MM.1S (cell line): ENCODE measurements at regions not wholly inside any gene's neighbourhood (a gene's known extent, or its start where the extent isn't known, plus 50 kb on each side); places are given as distances from the start of the nearest gene placed in this dataset.
A peak's percentile ranks its signal among the peaks of the same experiment; 100 is the strongest.

ENCODE experiments used
- DNase-seq: peaks from one replicate; pipeline ENCODE4 v3.0.0-alpha.2; 2015
- H2AFZ ChIP-seq: fragments of 300-600 bp; sonication (generic); 2 replicates; pipeline ENCODE4 v1.6.0; 2016; ENCODE audit warnings: antibody characterized with exemption, low read length
- H3F3A ChIP-seq: fragments of 300-600 bp; sonication (generic); 2 replicates; pipeline ENCODE4 v1.6.1; 2016; ENCODE audit warnings: mild to moderate bottlenecking, antibody characterized with exemption, low read length, moderate library complexity, mixed read lengths; ENCODE audit not compliant: insufficient read depth
- H3K27ac ChIP-seq: fragments of 300-600 bp; sonication (generic); 2 replicates; pipeline ENCODE4 v1.5.1; 2016; ENCODE audit warnings: mild to moderate bottlenecking, low read length
- H3K27me3 ChIP-seq: fragments of 300-600 bp; sonication (generic); replicated peaks from 2 replicates; pipeline ENCODE4 v1.6.0; 2016; ENCODE audit warnings: low read length; ENCODE audit not compliant: insufficient read depth
- H3K36me3 ChIP-seq: fragments of 300-600 bp; sonication (generic); replicated peaks from 2 replicates; pipeline ENCODE4 v1.6.1; 2016; ENCODE audit warnings: mild to moderate bottlenecking, low read length, mixed read lengths; ENCODE audit not compliant: insufficient read depth
- H3K4me1 ChIP-seq: fragments of 300-600 bp; sonication (generic); 2 replicates; pipeline ENCODE4 v1.6.1; 2016; ENCODE audit warnings: low read length, mixed read lengths
- H3K4me2 ChIP-seq: fragments of 300-600 bp; sonication (generic); 2 replicates; pipeline ENCODE4 v1.6.0; 2016; ENCODE audit warnings: low read depth, low read length
- H3K4me3 ChIP-seq: fragments of 300-600 bp; sonication (generic); 2 replicates; pipeline ENCODE4 v1.5.1; 2016; ENCODE audit warnings: low read length, mixed read lengths
- H3K79me2 ChIP-seq: fragments of 300-600 bp; sonication (generic); 2 replicates; pipeline ENCODE4 v1.6.1; 2016; ENCODE audit warnings: mixed run types, low read length, mixed read lengths
- H3K9ac ChIP-seq: fragments of 300-600 bp; sonication (generic); 2 replicates; pipeline ENCODE4 v1.6.1; 2016; ENCODE audit warnings: low read length, mixed read lengths
- H3K9me2 ChIP-seq: fragments of 300-600 bp; sonication (generic); replicated peaks from 2 replicates; pipeline ENCODE4 v1.6.1; 2016; ENCODE audit warnings: mild to moderate bottlenecking, low read length, mixed read lengths; ENCODE audit not compliant: insufficient read depth
- H3K9me3 ChIP-seq: fragments of 300-600 bp; sonication (generic); replicated peaks from 2 replicates; pipeline ENCODE4 v1.6.1; 2016; ENCODE audit warnings: mild to moderate bottlenecking, low read length, mixed read lengths; ENCODE audit not compliant: insufficient read depth
- H4K20me1 ChIP-seq: fragments of 300-600 bp; sonication (generic); 2 replicates; pipeline ENCODE4 v1.6.1; 2016; ENCODE audit warnings: mild to moderate bottlenecking, low read length, moderate library complexity, mixed read lengths; ENCODE audit not compliant: insufficient read depth
- CTCF ChIP-seq: fragments of 300-600 bp; sonication (generic); IDR thresholded peaks from 2 replicates; pipeline ENCODE4 v1.5.1; 2016; ENCODE audit warnings: antibody characterized with exemption, low read length, mixed read lengths
- EZH2 ChIP-seq: fragments of 300-600 bp; sonication (generic); optimal IDR thresholded peaks from 2 replicates; pipeline ENCODE3; 2017; ENCODE audit warnings: low read depth, mild to moderate bottlenecking, antibody characterized with exemption, low read length, mixed read lengths
- EZH2phosphoT487 ChIP-seq: fragments of 300-600 bp; sonication (generic); IDR thresholded peaks from 2 replicates; pipeline ENCODE4 v1.6.1; 2018; ENCODE audit warnings: antibody characterized with exemption, low read length

- H3K9me2 ChIP-seq = no peaks in the 10 kb centered on the region
Measured at GRCh38 chr7:25572423-25572822, 344.1 kb upstream of the NPVF start.

GRCh38 chr7:25574828-25575227 is 346.5 kb upstream of the NPVF start:
- H3K9me3 ChIP-seq = no peaks in the 10 kb centered on the region
- peaks cover 7% of the 10 kb centered on the region; the same call in 1 of the 2 replicates for H3F3A ChIP-seq
- no peaks in the 10 kb centered on the region for H3K79me2 ChIP-seq
- no peak for TF ChIP-seq EZH2phosphoT487
- no peak for TF ChIP-seq CTCF
- TF ChIP-seq EZH2 = no peak
- H2AFZ ChIP-seq = no peak overlapping the region
- DNase-seq = no peak
- peaks cover 13% of the 10 kb centered on the region; the same call in 1 of the 2 replicates for H3K4me1 ChIP-seq
- no peak overlapping the region for H3K4me3 ChIP-seq
- H3K27me3 ChIP-seq = no peaks in the 10 kb centered on the region
- no peak overlapping the region for H3K9ac ChIP-seq
- H3K9me2 ChIP-seq = no peaks in the 10 kb centered on the region
- H3K4me2 ChIP-seq = no peak overlapping the region
- H3K27ac ChIP-seq = no peak overlapping the region
- H3K36me3 ChIP-seq = no peaks in the 10 kb centered on the region
- H4K20me1 ChIP-seq = no peaks in the 10 kb centered on the region

More at GRCh38 chr7:25572423-25572822, 344.1 kb upstream of the NPVF start:
- Histone ChIP-seq H3K9ac (no peak overlapping the region), H3F3A (no peaks in the 10 kb centered on the region), H3K27me3 (no peaks in the 10 kb centered on the region), H3K27ac (no peak overlapping the region), H3K4me2 (no peak overlapping the region), H4K20me1 (no peaks in the 10 kb centered on the region), H3K79me2 (no peaks in the 10 kb centered on the region), H3K36me3 (no peaks in the 10 kb centered on the region), H3K4me1 (0 out of 2 replicates have a peak, but pooled peaks cover 4% of the 10 kb centered on the region), H3K9me3 (no peaks in the 10 kb centered on the region), H2AFZ (no peak overlapping the region), H3K4me3 (no peak overlapping the region)
- peak; percentile 26 for DNase-seq
- TF ChIP-seq EZH2phosphoT487 (no peak), CTCF (no peak), EZH2 (no peak)

GRCh38 chr7:25575634-25576033 is 347.3 kb upstream of the NPVF start:
- TF ChIP-seq CTCF = no peak
- no peak for TF ChIP-seq EZH2
- no peak for TF ChIP-seq EZH2phosphoT487
- H3K9ac ChIP-seq = no peak overlapping the region

More at GRCh38 chr7:25575634-25576033, 347.3 kb upstream of the NPVF start:
- Histone ChIP-seq H4K20me1 (no peaks in the 10 kb centered on the region), H3K4me2 (no peak overlapping the region), H3K4me1 (peaks cover 15% of the 10 kb centered on the region; the same call in 1 of the 2 replicates), H3F3A (peaks cover 8% of the 10 kb centered on the region; the same call in 1 of the 2 replicates), H3K9me3 (no peaks in the 10 kb centered on the region), H3K9me2 (no peaks in the 10 kb centered on the region), H3K79me2 (no peaks in the 10 kb centered on the region), H3K27me3 (no peaks in the 10 kb centered on the region), H3K36me3 (no peaks in the 10 kb centered on the region), H3K27ac (no peak overlapping the region), H2AFZ (no peak overlapping the region), H3K4me3 (no peak overlapping the region)
- no peak for DNase-seq
